ENCODE measurements at regions not wholly inside any gene's neighbourhood (a gene's known extent, or its start where the extent isn't known, plus 50 kb on each side); places are given as distances from the start of the nearest gene placed in this dataset.

- no peak for DNase-seq (ENCODE audit: low spot score)
Observed at GRCh38 chr6:22401206-22401605, 104.4 kb upstream of the PRL start.

DNA sequence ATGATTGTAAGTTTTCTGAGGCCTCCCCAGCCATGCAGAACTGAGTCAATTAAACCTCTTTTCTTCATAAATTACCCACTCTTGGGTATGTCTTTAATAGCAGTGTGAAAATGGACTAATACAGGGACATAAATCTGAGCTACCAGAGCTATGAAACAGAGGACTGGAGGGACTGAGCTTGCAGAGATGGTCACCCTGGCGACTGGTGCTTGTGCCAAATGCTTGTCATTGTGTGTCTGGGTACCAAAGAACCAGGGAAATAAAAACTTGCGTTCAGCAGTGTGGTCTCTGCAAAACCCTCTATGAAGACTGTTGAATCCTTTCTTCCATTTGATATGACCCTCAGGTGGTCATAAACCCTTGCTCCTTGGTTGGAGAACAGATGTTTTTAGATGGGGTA, 105.1 kb upstream of the PRL start:
- no peak for DNase-seq (ENCODE audit: low spot score)

GRCh38 chr6:22409486-22409885, 112.7 kb upstream of the PRL start:
- no peak for DNase-seq (ENCODE audit: low spot score)

GRCh38 chr6:22411376-22412105, 114.7 kb upstream of the PRL start:
- DNase-seq (ENCODE audit: low spot score): no peak

DNA sequence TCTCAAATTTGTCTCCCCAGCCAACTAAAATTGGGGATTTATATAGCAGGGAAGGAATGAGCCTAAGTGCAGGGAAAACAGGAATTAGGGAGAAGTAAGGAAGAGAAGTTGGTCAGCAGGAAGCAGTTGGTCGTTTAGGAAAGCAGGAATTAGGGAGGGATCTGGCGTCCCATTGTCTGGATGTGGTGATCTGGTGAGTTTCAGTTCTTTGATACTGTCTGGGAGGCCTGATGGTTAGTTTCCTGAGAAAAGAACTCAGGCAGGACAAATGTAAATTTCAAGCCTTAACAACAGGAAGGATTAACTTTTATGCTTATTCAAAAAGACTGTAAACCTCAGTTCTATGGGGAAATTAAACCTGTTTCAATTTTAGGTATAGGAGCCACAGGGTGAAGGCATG, 116.2 kb upstream of the PRL start:
- no peak for DNase-seq (ENCODE audit: low spot score)

- no peak for DNase-seq (ENCODE audit: low spot score)
Observed at GRCh38 chr6:22413681-22414311, 117.0 kb upstream of the PRL start.

GRCh38 chr6:22418714-22419113, 121.9 kb upstream of the PRL start:
- DNase-seq (ENCODE audit: low spot score): no peak

- no peak for DNase-seq (ENCODE audit: low spot score)
Observed at GRCh38 chr6:22421198-22421597, 124.4 kb upstream of the PRL start.

- no peak for DNase-seq (ENCODE audit: low spot score)
Observed at GRCh38 chr6:22424196-22424595, 127.4 kb upstream of the PRL start.

DNA sequence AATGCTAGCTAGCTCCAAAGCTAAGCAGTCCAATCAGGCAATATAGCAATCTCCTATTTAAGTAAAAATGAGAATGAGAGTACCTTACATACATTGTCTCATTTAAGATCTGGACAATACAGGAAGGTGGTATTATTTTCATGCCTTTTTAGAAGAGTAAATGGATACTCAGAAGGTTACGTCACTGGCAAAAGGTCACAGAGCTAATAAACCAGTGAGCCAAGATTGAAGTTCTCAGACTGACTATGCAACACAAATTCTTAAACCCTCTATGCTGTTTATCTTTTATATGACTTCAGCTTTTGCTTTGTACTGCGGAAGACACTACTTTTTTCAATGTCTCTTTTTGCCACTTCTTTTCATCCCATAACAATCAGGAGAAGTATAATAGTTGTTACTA, 135.2 kb upstream of the PRL start:
- no peak for DNase-seq (ENCODE audit: low spot score)

- DNase-seq (ENCODE audit: low spot score): no peak
Observed at GRCh38 chr6:22433745-22434144, 135.6 kb upstream of the HDGFL1 start.

- no peak for DNase-seq (ENCODE audit: low spot score)
Observed at GRCh38 chr6:22435151-22435550, 134.2 kb upstream of the HDGFL1 start.

DNA sequence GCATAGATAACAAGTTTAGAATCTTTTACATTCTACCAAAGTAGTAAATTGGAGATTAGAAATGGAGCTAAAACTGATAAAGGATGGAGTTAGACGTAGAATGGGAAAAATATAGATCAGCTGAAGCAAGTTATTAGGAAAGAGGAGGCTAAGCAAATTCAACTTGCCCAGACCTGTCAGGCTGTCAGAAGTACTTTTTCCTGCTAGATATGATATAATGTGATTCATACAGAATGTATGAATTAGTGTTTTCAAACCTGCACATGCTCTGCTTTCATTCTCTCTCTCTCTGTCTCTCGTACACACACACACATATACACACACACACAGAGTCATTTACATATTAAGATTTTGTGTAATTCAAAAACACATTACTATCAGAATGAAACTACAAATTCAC, 133.2 kb upstream of the HDGFL1 start:
- DNase-seq (ENCODE audit: low spot score): no peak

GRCh38 chr6:22437665-22438064, 131.7 kb upstream of the HDGFL1 start:
- no peak for DNase-seq (ENCODE audit: low spot score)

- no peak for DNase-seq (ENCODE audit: low spot score)
Observed at GRCh38 chr6:22442826-22443225, 126.5 kb upstream of the HDGFL1 start.

DNA sequence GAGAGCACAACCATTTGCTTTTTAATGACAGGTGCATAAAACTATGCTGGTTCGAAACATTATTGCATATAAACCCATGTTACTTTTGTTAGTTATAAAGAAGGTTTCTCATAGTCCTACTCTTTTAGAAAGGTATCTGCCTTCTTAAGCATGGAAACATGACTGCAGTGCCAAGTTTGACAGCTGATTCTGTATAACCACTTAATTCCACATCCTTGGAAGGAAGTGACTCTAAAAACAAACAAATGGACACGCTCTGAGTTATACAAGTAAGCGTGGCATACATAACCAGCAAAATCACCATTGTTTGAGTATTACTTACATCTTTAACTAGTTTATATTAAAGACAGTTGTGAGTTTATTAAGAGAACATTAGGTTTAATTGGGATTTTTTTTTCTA, 125.0 kb upstream of the HDGFL1 start:
- no peak for DNase-seq (ENCODE audit: low spot score)

GRCh38 chr6:22445946-22446345, 123.4 kb upstream of the HDGFL1 start:
- DNase-seq (ENCODE audit: low spot score): no peak

- DNase-seq (ENCODE audit: low spot score): no peak
Observed at GRCh38 chr6:22447249-22448196, 121.8 kb upstream of the HDGFL1 start.

DNA sequence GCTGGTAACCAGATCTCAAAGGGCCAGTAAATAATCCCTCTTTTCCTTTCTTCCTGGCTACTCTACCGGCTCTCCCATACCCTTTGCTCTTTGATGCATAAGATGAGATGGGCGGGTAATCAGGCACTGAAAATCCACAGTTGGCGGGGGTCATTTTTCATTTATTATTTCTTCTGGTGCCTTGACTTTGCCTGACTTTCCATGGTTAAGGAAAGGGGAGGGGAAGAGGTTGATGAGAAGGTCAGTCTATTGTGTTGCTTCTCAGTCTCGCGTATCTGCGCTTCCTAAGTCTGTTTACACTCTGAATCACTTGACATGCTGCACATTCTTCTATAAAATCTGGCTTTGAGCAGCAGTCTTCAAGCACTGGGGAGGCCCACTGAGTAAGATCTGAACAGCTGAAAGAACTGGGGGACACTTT, 121.1 kb upstream of the HDGFL1 start:
- DNase-seq (ENCODE audit: low spot score): no peak

DNA sequence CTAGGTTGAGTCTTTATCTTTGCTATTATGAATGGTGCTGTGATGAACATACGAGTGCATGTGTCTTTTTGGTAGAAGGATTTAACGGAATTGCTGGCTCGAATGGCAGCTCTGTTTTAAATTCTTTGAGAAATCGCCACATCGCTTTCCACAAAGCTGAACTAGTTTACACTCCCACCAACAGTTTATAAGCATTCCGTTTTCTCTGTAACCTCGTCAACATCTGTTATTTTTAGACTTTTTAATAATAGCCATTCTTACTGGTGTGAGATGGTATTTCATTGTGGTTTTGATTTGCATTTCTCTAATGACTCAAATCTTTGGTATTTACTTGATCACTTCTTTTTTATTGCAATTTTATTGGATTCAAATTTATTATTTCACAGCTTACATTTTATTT, 117.4 kb upstream of the HDGFL1 start:
- no peak for DNase-seq (ENCODE audit: low spot score)

DNA sequence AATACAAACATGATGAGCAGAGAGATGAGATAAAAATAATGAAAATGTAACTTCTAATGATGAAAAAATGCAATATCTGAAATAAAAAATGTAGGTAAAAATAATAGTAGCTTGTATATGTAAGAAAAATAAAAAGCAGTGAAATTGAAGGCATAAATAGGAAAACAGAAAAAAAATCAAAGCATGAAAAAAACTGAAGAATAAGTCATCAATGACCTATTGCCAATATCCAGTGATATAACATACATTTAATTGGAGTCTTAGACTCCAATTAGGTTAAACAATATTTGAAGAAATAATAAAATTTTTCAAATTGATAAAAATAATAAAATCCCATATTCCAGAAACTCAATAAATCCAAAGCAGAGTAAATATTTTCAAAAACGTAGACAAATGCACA, 114.0 kb upstream of the HDGFL1 start:
- DNase-seq (ENCODE audit: low spot score): no peak

DNA sequence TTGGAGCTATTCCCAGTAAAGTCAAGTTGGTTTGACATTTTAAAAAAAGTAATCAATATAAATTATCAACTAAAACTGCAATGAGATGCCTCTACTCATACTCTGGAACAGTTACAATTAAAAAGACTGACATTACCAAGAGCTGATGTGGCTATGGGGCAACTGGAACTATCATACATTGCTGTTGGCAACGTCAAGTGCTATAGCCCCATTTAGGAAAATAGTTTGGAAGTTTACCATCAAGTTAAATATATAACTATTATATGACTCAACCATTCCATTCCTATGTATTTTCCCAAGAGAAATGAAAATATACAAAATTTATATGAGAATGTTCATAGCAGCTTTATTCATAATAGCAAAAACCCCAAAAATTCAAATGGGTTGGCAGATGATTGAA, 111.4 kb upstream of the HDGFL1 start:
- no peak for DNase-seq (ENCODE audit: low spot score)

DNA sequence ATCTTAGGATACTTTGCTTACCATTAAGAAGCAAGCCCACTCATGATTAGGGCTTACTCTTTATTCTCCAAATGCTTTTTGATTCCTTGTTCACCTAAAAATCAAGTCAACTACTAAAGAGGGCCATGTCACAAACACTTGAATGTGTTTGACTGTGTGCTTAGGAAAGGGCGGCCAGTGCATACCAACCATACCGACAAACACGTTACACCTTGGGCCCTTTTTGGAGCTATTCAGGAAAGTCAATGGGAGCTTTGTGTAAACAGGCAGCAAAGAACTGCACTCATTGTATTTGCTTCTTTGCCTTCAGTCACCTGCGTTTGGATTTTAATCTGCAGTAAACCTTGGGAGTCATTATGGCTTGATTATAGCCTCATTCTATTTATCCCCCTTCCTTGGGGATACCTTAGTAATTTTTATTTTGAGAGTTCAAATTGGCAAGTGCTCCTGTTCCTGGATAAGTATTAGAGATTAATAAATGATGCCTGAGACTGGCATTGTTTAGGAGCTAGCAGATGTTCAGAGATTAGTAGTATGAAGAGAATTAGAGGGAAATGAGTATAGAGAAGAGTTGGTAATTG, 102.6 kb upstream of the HDGFL1 start:
- no peak for DNase-seq (ENCODE audit: low spot score)
